ENCODE measurements at regions not wholly inside any gene's neighbourhood (a gene's known extent, or its start where the extent isn't known, plus 50 kb on each side); places are given as distances from the start of the nearest gene placed in this dataset.
A peak's percentile ranks its signal among the peaks of the same experiment; 100 is the strongest.

- Histone ChIP-seq H3K27ac (ENCODE audit: low read depth in 1 of 2, low read length in 2 of 2) (no peak overlapping the region), H3K4me3 (ENCODE audit: low read length in 2 of 2) (no peak overlapping the region), H3K27me3 (ENCODE audit: control insufficient read depth in 1 of 2, insufficient read depth in 2 of 2, low read length in 1 of 2) (no peaks in the 10 kb centered on the region), H3K9me3 (ENCODE audit: control insufficient read depth, low read length) (no peaks in the 10 kb centered on the region), H3K4me1 (ENCODE audit: control insufficient read depth in 1 of 2, insufficient read depth in 2 of 2, low read length in 2 of 2) (no peaks in the 10 kb centered on the region), H3K36me3 (ENCODE audit: control insufficient read depth in 1 of 2, insufficient read depth in 2 of 2, low read length in 1 of 2) (no peaks in the 10 kb centered on the region)
- 78 to 82% methylated on average over 4 of the region's 4 CpGs for WGBS, 2 donors
- DNase-seq (no peak), ATAC-seq (ENCODE audit: low FRiP score) (no peak)
- intact Hi-C loops (cut with DNase I) = no loop called here
Observed at GRCh38 chr6:50198245-50198644, 148.5 kb upstream of the DEFB112 start.

GRCh38 chr6:50202766-50203165, 153.0 kb upstream of the DEFB112 start:
- ATAC-seq (ENCODE audit: low FRiP score) (no peak), DNase-seq (no peak)
- Histone ChIP-seq H3K4me1 (ENCODE audit: control insufficient read depth in 1 of 2, insufficient read depth in 2 of 2, low read length in 2 of 2) (no peaks in the 10 kb centered on the region), H3K4me3 (ENCODE audit: low read length in 2 of 2) (no peak overlapping the region), H3K27ac (ENCODE audit: low read depth in 1 of 2, low read length in 2 of 2) (no peak overlapping the region), H3K27me3 (ENCODE audit: control insufficient read depth in 1 of 2, insufficient read depth in 2 of 2, low read length in 1 of 2) (no peaks in the 10 kb centered on the region), H3K36me3 (ENCODE audit: control insufficient read depth in 1 of 2, insufficient read depth in 2 of 2, low read length in 1 of 2) (no peaks in the 10 kb centered on the region), H3K9me3 (ENCODE audit: control insufficient read depth, low read length) (no peaks in the 10 kb centered on the region)
- intact Hi-C loops (cut with DNase I) = no loop called here

DNA sequence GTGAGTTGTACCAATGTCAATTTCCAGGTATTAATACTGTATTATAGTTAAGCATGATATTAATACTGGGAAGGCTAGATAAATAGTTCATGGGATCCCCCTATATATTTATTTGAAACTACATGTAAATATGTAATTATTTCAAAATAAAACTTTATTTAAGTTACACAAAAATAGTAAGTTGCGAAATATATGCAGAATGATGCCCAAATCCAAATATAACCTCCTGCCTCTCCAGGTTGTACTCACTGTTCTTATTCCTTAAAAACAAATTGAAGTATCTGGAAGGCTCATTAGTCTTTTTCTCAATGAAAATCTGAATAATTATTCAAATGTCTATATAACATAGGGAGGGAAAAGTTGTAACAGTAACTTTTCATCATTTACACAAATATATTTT, 161.9 kb upstream of the DEFB112 start:
- H3K27ac ChIP-seq (ENCODE audit: low read depth in 1 of 2, low read length in 2 of 2) = no peak overlapping the region
- ATAC-seq (ENCODE audit: low FRiP score) (no peak), DNase-seq (no peak)
- no peaks in the 10 kb centered on the region for H3K36me3 ChIP-seq (ENCODE audit: control insufficient read depth in 1 of 2, insufficient read depth in 2 of 2, low read length in 1 of 2)
- 89% methylated on average over 1 of the region's 1 CpG for WGBS, 2 donors
- no peak overlapping the region for H3K4me3 ChIP-seq (ENCODE audit: low read length in 2 of 2)
- no peaks in the 10 kb centered on the region for H3K27me3 ChIP-seq (ENCODE audit: control insufficient read depth in 1 of 2, insufficient read depth in 2 of 2, low read length in 1 of 2)
- no peaks in the 10 kb centered on the region for H3K9me3 ChIP-seq (ENCODE audit: control insufficient read depth, low read length)
- no peaks in the 10 kb centered on the region for H3K4me1 ChIP-seq (ENCODE audit: control insufficient read depth in 1 of 2, insufficient read depth in 2 of 2, low read length in 2 of 2)
- intact Hi-C loops (cut with DNase I) = no loop called here

DNA sequence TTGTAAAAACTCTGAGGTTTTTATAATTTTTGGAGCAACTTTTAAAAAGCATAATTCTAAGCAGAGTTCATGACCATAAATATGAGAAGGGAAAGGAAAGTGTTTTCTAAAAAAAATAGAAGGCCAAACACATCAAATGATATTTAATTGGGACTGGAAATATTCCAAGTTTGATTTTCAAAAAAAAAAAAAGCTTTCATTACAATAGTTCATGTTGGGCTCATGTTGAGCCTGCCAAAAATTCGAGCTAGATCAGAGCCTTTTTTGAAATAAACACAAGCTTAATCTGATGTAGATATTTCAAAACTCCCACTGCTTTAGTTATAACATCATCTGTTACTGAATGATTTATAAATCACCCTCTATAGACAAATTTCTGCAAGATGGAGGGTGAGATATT, 163.4 kb upstream of the DEFB112 start:
- WGBS, 2 donors = 8 to 14% methylated on average over 1 of the region's 1 CpG
- Histone ChIP-seq H3K27me3 (ENCODE audit: control insufficient read depth in 1 of 2, insufficient read depth in 2 of 2, low read length in 1 of 2) (no peaks in the 10 kb centered on the region), H3K4me3 (ENCODE audit: low read length in 2 of 2) (no peak overlapping the region), H3K27ac (ENCODE audit: low read depth in 1 of 2, low read length in 2 of 2) (no peak overlapping the region), H3K36me3 (ENCODE audit: control insufficient read depth in 1 of 2, insufficient read depth in 2 of 2, low read length in 1 of 2) (no peaks in the 10 kb centered on the region), H3K9me3 (ENCODE audit: control insufficient read depth, low read length) (no peaks in the 10 kb centered on the region), H3K4me1 (ENCODE audit: control insufficient read depth in 1 of 2, insufficient read depth in 2 of 2, low read length in 2 of 2) (no peaks in the 10 kb centered on the region)
- ATAC-seq (ENCODE audit: low FRiP score) (no peak), DNase-seq (no peak)
- intact Hi-C loops (cut with DNase I) = no loop called here

DNA sequence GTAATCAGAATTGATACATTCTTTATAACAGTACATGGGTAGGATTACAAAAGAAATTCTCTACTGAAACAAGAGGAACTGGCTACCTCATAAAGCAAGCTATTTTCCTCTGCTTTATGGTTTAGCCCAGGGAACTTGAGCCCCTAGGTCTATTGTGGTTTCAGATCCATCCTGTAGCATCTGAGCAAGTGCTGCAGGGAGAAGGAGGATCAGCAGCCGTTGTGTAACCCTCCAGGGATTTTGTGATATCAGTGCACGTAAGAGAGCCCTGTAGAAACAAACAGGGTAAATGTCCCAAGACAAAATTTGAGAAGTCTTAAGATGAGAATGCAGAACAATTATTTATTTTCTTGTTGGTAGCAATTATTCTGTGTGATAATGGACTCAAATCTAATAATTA, 165.2 kb upstream of the DEFB112 start:
- H3K27me3 ChIP-seq (ENCODE audit: control insufficient read depth in 1 of 2, insufficient read depth in 2 of 2, low read length in 1 of 2) = no peaks in the 10 kb centered on the region
- ATAC-seq (ENCODE audit: low FRiP score) (no peak), DNase-seq (no peak)
- WGBS, 2 donors = 28 to 32% methylated on average over 2 of the region's 2 CpGs
- no peak overlapping the region for H3K4me3 ChIP-seq (ENCODE audit: low read length in 2 of 2)
- no peaks in the 10 kb centered on the region for H3K9me3 ChIP-seq (ENCODE audit: control insufficient read depth, low read length)
- H3K27ac ChIP-seq (ENCODE audit: low read depth in 1 of 2, low read length in 2 of 2) = no peak overlapping the region
- no peaks in the 10 kb centered on the region for H3K4me1 ChIP-seq (ENCODE audit: control insufficient read depth in 1 of 2, insufficient read depth in 2 of 2, low read length in 2 of 2)
- H3K36me3 ChIP-seq (ENCODE audit: control insufficient read depth in 1 of 2, insufficient read depth in 2 of 2, low read length in 1 of 2) = no peaks in the 10 kb centered on the region
- intact Hi-C loops (cut with DNase I) = no loop called here

GRCh38 chr6:50217841-50218240, 168.1 kb upstream of the DEFB112 start:
- Histone ChIP-seq H3K27me3 (ENCODE audit: control insufficient read depth in 1 of 2, insufficient read depth in 2 of 2, low read length in 1 of 2) (no peaks in the 10 kb centered on the region), H3K36me3 (ENCODE audit: control insufficient read depth in 1 of 2, insufficient read depth in 2 of 2, low read length in 1 of 2) (no peaks in the 10 kb centered on the region), H3K9me3 (ENCODE audit: control insufficient read depth, low read length) (no peaks in the 10 kb centered on the region), H3K4me3 (ENCODE audit: low read length in 2 of 2) (no peak overlapping the region), H3K27ac (ENCODE audit: low read depth in 1 of 2, low read length in 2 of 2) (no peak overlapping the region), H3K4me1 (ENCODE audit: control insufficient read depth in 1 of 2, insufficient read depth in 2 of 2, low read length in 2 of 2) (no peaks in the 10 kb centered on the region)
- no peak for DNase-seq
- intact Hi-C loops (cut with DNase I) = no loop called here
- no peak for ATAC-seq (ENCODE audit: low FRiP score)
- 52 to 62% methylated on average over 3 of the region's 3 CpGs for WGBS, 2 donors

GRCh38 chr6:50236164-50236563, 186.4 kb upstream of the DEFB112 start:
- no peaks in the 10 kb centered on the region for H3K9me3 ChIP-seq (ENCODE audit: control insufficient read depth, low read length)
- ATAC-seq (ENCODE audit: low FRiP score) (no peak), DNase-seq (no peak)
- no peaks in the 10 kb centered on the region for H3K27me3 ChIP-seq (ENCODE audit: control insufficient read depth in 1 of 2, insufficient read depth in 2 of 2, low read length in 1 of 2)
- no peaks in the 10 kb centered on the region for H3K4me1 ChIP-seq (ENCODE audit: control insufficient read depth in 1 of 2, insufficient read depth in 2 of 2, low read length in 2 of 2)
- no peak overlapping the region for H3K4me3 ChIP-seq (ENCODE audit: low read length in 2 of 2)
- H3K27ac ChIP-seq (ENCODE audit: low read depth in 1 of 2, low read length in 2 of 2) = no peak overlapping the region
- intact Hi-C loops (cut with DNase I) = no loop called here
- no peaks in the 10 kb centered on the region for H3K36me3 ChIP-seq (ENCODE audit: control insufficient read depth in 1 of 2, insufficient read depth in 2 of 2, low read length in 1 of 2)

DNA sequence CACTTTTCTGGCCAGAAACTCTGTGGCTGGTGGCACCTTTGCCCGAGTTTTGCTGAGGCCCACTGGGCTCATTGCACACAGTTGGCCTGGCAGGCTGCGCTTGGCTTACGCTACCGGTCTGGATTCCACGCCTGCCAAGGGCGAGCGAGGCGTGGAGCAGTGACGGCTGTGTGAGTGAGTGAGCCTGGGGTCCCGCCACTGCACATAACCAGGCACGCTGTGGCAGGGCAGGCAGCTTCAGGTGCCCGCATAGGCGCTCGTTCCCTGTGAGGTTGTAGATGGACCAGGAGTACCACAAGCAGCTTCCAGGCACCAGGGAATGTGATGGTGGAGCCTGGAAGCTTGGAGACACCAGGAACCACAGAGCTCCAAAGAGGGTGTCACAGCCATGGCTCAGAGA, 190.1 kb upstream of the DEFB112 start:
- peak; percentile 46 for ATAC-seq (ENCODE audit: low FRiP score)
- DNase-seq = no peak
- WGBS, 2 donors = 87 to 91% methylated on average over 14 of the region's 14 CpGs
- no peak overlapping the region for H3K27ac ChIP-seq (ENCODE audit: low read depth in 1 of 2, low read length in 2 of 2)
- no peaks in the 10 kb centered on the region for H3K4me1 ChIP-seq (ENCODE audit: control insufficient read depth in 1 of 2, insufficient read depth in 2 of 2, low read length in 2 of 2)
- H3K27me3 ChIP-seq (ENCODE audit: control insufficient read depth in 1 of 2, insufficient read depth in 2 of 2, low read length in 1 of 2) = no peaks in the 10 kb centered on the region
- no peak overlapping the region for H3K4me3 ChIP-seq (ENCODE audit: low read length in 2 of 2)
- H3K36me3 ChIP-seq (ENCODE audit: control insufficient read depth in 1 of 2, insufficient read depth in 2 of 2, low read length in 1 of 2) = no peaks in the 10 kb centered on the region
- intact Hi-C loops (cut with DNase I) = no loop called here
- no peaks in the 10 kb centered on the region for H3K9me3 ChIP-seq (ENCODE audit: control insufficient read depth, low read length)

DNA sequence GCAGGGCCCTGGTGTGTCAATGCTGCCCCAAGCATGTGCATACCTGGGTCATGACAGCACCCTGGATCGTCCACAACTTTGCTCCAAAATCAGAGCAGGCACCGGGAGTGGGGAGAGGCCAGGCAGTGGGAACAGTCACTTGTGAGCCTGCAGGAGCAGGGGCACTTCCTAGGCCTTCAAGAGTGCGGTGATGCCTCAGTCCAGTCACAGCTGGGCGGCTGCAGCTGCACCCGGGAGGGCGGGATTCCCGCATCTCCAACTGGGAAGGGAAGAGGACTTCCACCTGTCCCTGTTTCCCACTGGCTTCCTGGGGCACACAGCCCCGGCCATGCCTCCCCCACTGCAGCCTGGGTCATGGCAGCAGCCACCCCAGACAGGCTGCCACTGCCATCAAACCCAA, 191.3 kb upstream of the DEFB112 start:
- H3K4me3 ChIP-seq (ENCODE audit: low read length in 2 of 2) = no peak overlapping the region
- ATAC-seq (ENCODE audit: low FRiP score) (no peak), DNase-seq (no peak)
- no peaks in the 10 kb centered on the region for H3K27me3 ChIP-seq (ENCODE audit: control insufficient read depth in 1 of 2, insufficient read depth in 2 of 2, low read length in 1 of 2)
- H3K36me3 ChIP-seq (ENCODE audit: control insufficient read depth in 1 of 2, insufficient read depth in 2 of 2, low read length in 1 of 2) = no peaks in the 10 kb centered on the region
- H3K27ac ChIP-seq (ENCODE audit: low read depth in 1 of 2, low read length in 2 of 2) = no peak overlapping the region
- no peaks in the 10 kb centered on the region for H3K4me1 ChIP-seq (ENCODE audit: control insufficient read depth in 1 of 2, insufficient read depth in 2 of 2, low read length in 2 of 2)
- no peaks in the 10 kb centered on the region for H3K9me3 ChIP-seq (ENCODE audit: control insufficient read depth, low read length)
- intact Hi-C loops (cut with DNase I) = no loop called here
- 83 to 88% methylated on average over 7 to 8 of the region's 8 CpGs for WGBS, 2 donors

- intact Hi-C loops (cut with DNase I) = no loop called here
- peaks cover 0 to 1% of the 10 kb centered on the region in 2 donors for H3K27me3 ChIP-seq (ENCODE audit: control insufficient read depth in 1 of 2, insufficient read depth in 2 of 2, low read length in 1 of 2)
- WGBS, 2 donors = 5 to 7% methylated on average over 2 of the region's 2 CpGs
- H3K36me3 ChIP-seq (ENCODE audit: control insufficient read depth in 1 of 2, insufficient read depth in 2 of 2, low read length in 1 of 2) = no peaks in the 10 kb centered on the region
- no peak overlapping the region for H3K4me3 ChIP-seq (ENCODE audit: low read length in 2 of 2)
- no peaks in the 10 kb centered on the region for H3K4me1 ChIP-seq (ENCODE audit: control insufficient read depth in 1 of 2, insufficient read depth in 2 of 2, low read length in 2 of 2)
- H3K27ac ChIP-seq (ENCODE audit: low read depth in 1 of 2, low read length in 2 of 2) = no peak overlapping the region
- DNase-seq = no peak
- ATAC-seq (ENCODE audit: low FRiP score) = no peak
- H3K9me3 ChIP-seq (ENCODE audit: control insufficient read depth, low read length) = no peaks in the 10 kb centered on the region
Observed at GRCh38 chr6:50249493-50249892, 199.8 kb upstream of the DEFB112 start.
